K562 (cell line): ENCODE measurements at regions not wholly inside any gene's neighbourhood (a gene's known extent, or its start where the extent isn't known, plus 50 kb on each side); places are given as distances from the start of the nearest gene placed in this dataset.

Experiments used
- ATAC-seq: fragments of 200-7000 bp; cut with Tn5 transposase; 3 replicates; pipeline ENCODE4 v1.9.1; 2020; ENCODE audit warnings: moderate library complexity
- BruUV-seq: library from RNA; stranded (reverse); fragments of 400-500 nt; replicated peaks from 2 replicates; lab custom pipeline; 2021; lab: Mats Ljungman, UMichigan
- CTCF ChIA-PET: fragments of 300-600 bp; formaldehyde crosslinking; extraction: SDS; loops from one replicate; lab custom pipeline; 2021; ENCODE audit warnings: low intra/inter-chr PET ratio; lab: Yijun Ruan, JAX
- POLR2A ChIA-PET: fragments of 300-600, 350-650 bp; sonication (Branson Sonifier 250); formaldehyde crosslinking; extraction: SDS; loops from one replicate; lab custom pipeline; 2021; ENCODE audit warnings: antibody characterized with exemption, inconsistent platforms; lab: Yijun Ruan, JAX
- DNase-seq, 4 experiments: peaks; one replicate each; pipeline versions ENCODE4 v3.0.0 to v3.0.0-alpha.2; 2011 to 2018; ENCODE audit warnings: low spot score in 3 of 4, mixed read lengths in 3 of 4; ENCODE audit errors: extremely low read depth in 1 of 4
- FAIRE-seq: peaks from 2 replicates; lab custom pipeline; 2011; peaks lifted over from hg19 to GRCh38; lab: Jason Lieb, UNC
- H2AFZ ChIP-seq: 2 replicates; pipeline ENCODE4 v1.6.0; 2011; ENCODE audit warnings: low read depth, low read length, control low read depth, inconsistent platforms
- H3K27ac ChIP-seq: fragments of 200-600 bp; 3 replicates; pipeline ENCODE4 v1.8.0; 2011; ENCODE audit warnings: low read depth, mild to moderate bottlenecking, control low read depth, inconsistent platforms, low read length, moderate library complexity, mixed read lengths; ENCODE audit errors: extremely low read depth
- H3K27me3 ChIP-seq, 2 experiments: fragments of 300-600 bp in 1 of 2; 2 replicates in 1 of 2; 3 replicates in 1 of 2; pipeline versions ENCODE4 v1.6.0 to v1.8.0; 2011; ENCODE audit warnings: inconsistent platforms in 2 of 2, low read length in 2 of 2, mild to moderate bottlenecking in 1 of 2, mixed read lengths in 1 of 2, moderate library complexity in 1 of 2; ENCODE audit not compliant: control insufficient read depth in 2 of 2, insufficient read depth in 2 of 2
- H3K36me3 ChIP-seq: fragments of 300-600 bp; 3 replicates; pipeline ENCODE4 v1.8.0; 2011; ENCODE audit warnings: mild to moderate bottlenecking, low read length, inconsistent platforms; ENCODE audit not compliant: control insufficient read depth, insufficient read depth
- H3K4me1 ChIP-seq, 2 experiments: fragments of 200-600 bp in 1 of 2; replicated peaks in 1 of 2; 2 replicates in 1 of 2; 3 replicates in 1 of 2; pipeline versions ENCODE4 v1.5.1 to v1.8.0; 2011; ENCODE audit warnings: inconsistent platforms in 2 of 2, low read length in 2 of 2, mild to moderate bottlenecking in 1 of 2, mixed read lengths in 1 of 2, moderate library complexity in 1 of 2; ENCODE audit not compliant: control insufficient read depth in 2 of 2, insufficient read depth in 2 of 2
- H3K4me2 ChIP-seq: 2 replicates; pipeline ENCODE4 v1.6.1; 2011; ENCODE audit warnings: low read length, control low read depth, inconsistent platforms, mixed read lengths; ENCODE audit not compliant: insufficient read depth
- H3K4me3 ChIP-seq: fragments of 200-600 bp; sonication (generic), shearing (Covaris generic); 2 replicates; pipeline ENCODE4 v1.5.1; 2016; ENCODE audit warnings: control low read depth, inconsistent platforms
- H3K79me2 ChIP-seq: fragments of 200-600 bp; 3 replicates; pipeline ENCODE4 v1.8.0; 2011; ENCODE audit warnings: low read length, inconsistent platforms; ENCODE audit not compliant: control insufficient read depth, insufficient read depth
- H3K9ac ChIP-seq, 2 experiments: 2 replicates each; pipeline versions ENCODE4 v1.6.0 to v1.6.1; 2011; ENCODE audit warnings: low read depth in 2 of 2, low read length in 2 of 2, control low read depth in 1 of 2, inconsistent platforms in 1 of 2, mild to moderate bottlenecking in 1 of 2, mixed read lengths in 1 of 2; ENCODE audit not compliant: insufficient read depth in 1 of 2
- H3K9me1 ChIP-seq: one replicate; pipeline ENCODE4 v1.6.0; 2011; ENCODE audit warnings: inconsistent platforms, mild to moderate bottlenecking, low read length, moderate library complexity; ENCODE audit not compliant: control insufficient read depth, insufficient read depth
- H3K9me3 ChIP-seq: replicated peaks from 2 replicates; pipeline ENCODE4 v1.5.1; 2011; ENCODE audit warnings: low read depth, low read length, inconsistent platforms; ENCODE audit not compliant: control insufficient read depth, insufficient read depth
- H4K20me1 ChIP-seq: replicated peaks from 2 replicates; pipeline ENCODE4 v1.6.1; 2011; ENCODE audit warnings: low read length, inconsistent platforms, mixed read lengths; ENCODE audit not compliant: control insufficient read depth, insufficient read depth
- BCL6 ChIP-seq: fragments of 250-450 bp; sonication (Bioruptor Pico); IDR thresholded peaks from 2 replicates; pipeline ENCODE4 v1.4.0; 2020
- FOS ChIP-seq: IDR thresholded peaks from 3 replicates; pipeline ENCODE4 v1.6.1; 2011; ENCODE audit not compliant: insufficient read length; ENCODE audit errors: extremely low read depth
- HDAC3 ChIP-seq: fragments of 450-650 bp; IDR thresholded peaks from 2 replicates; pipeline ENCODE4 v1.6.1; 2018; ENCODE audit warnings: borderline replicate concordance, mild to moderate bottlenecking, moderate library complexity; ENCODE audit not compliant: partially characterized antibody
- HNRNPUL1 ChIP-seq: fragments of 200-400 bp; formaldehyde crosslinking; IDR thresholded peaks from 2 replicates; pipeline ENCODE4 v1.6.1; 2017; ENCODE audit warnings: low read length
- MXI1 ChIP-seq: IDR thresholded peaks from 2 replicates; pipeline ENCODE4 v1.6.1; 2011; ENCODE audit warnings: low read depth, mild to moderate bottlenecking, improper control_type of control experiment, low read length
- RBBP5 ChIP-seq: fragments of 200-600 bp; sonication (generic); IDR thresholded peaks from 2 replicates; pipeline ENCODE4 v1.6.1; 2012; ENCODE audit warnings: borderline replicate concordance, mild to moderate bottlenecking, low read length, control low read depth, inconsistent platforms; ENCODE audit not compliant: insufficient read depth, poor library complexity, severe bottlenecking
- SREBF2 ChIP-seq: sonication (generic); formaldehyde crosslinking; IDR thresholded peaks from 2 replicates; pipeline ENCODE4 v1.4.0; 2020; ENCODE audit warnings: mild to moderate bottlenecking, missing genetic modification reagents
- ZNF668 ChIP-seq: fragments of 250-450 bp; sonication (Bioruptor Pico); IDR thresholded peaks from 2 replicates; pipeline ENCODE4 v1.8.0; 2022; ENCODE audit warnings: mild to moderate bottlenecking, inconsistent platforms
- WGBS: fragments of 100-300 bp; shearing (Covaris generic); methylation state at CpG from one replicate; pipeline ENCODE4 v1.1.6; 2016; ENCODE audit warnings: low coverage, mixed read lengths; ENCODE audit not compliant: insufficient coverage; ENCODE audit errors: missing lambda C conversion rate; 5-methylcytosine and 5-hydroxymethylcytosine counted together
- in situ Hi-C: fragments of 300-500 bp; cut with MboI; formaldehyde crosslinking; loops from 4 replicates; pipeline ENCODE4 v1.15.0; 2018; ENCODE audit warnings: inconsistent platforms, mixed read lengths
- intact Hi-C: fragments of 100-400 bp; cut with micrococcal nuclease; formaldehyde crosslinking; loops from 2 replicates; pipeline ENCODE4 v1.14.2; 2022
- TF ChIP-seq, protein P1 (sequence below): fragments of 250-450 bp; sonication (Bioruptor Pico); IDR thresholded peaks from 2 replicates; pipeline ENCODE4 v1.8.0; 2022; ENCODE audit warnings: moderate library complexity, mild to moderate bottlenecking, inconsistent platforms
- TF ChIP-seq, protein P2 (sequence below): IDR thresholded peaks from 2 replicates; pipeline ENCODE4 v1.6.1; 2012; ENCODE audit warnings: low read depth, low read length, improper control_type of control experiment, borderline replicate concordance

DNA sequence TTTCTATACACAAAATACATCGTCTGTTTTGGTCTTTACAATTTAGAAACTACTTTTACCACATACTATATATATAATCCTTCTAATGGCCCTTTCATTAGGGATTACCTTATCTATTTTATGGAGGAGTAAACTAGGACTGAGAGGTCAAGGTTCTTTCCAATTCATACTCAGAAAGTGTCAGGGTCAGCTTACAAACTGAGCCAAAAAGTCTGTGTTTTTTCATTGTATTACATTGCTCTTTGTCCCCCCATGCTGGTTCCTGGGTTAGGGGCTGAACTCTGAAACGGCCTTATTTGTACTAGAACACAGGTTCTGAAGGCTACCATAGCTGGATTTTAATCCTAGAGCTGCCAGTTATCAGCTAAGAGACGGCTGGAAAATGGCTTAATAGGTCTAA lies 368.1 kb downstream of the GRIN2B start (continued):
- no peak for TF ChIP-seq RBBP5
- TF ChIP-seq, protein P1, sequence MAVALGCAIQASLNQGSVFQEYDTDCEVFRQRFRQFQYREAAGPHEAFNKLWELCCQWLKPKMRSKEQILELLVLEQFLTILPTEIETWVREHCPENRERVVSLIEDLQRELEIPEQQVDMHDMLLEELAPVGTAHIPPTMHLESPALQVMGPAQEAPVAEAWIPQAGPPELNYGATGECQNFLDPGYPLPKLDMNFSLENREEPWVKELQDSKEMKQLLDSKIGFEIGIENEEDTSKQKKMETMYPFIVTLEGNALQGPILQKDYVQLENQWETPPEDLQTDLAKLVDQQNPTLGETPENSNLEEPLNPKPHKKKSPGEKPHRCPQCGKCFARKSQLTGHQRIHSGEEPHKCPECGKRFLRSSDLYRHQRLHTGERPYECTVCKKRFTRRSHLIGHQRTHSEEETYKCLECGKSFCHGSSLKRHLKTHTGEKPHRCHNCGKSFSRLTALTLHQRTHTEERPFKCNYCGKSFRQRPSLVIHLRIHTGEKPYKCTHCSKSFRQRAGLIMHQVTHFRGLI (CRISPR knock-in tag), result no peak
- TF ChIP-seq, all 486 proteins: peak for 0

DNA sequence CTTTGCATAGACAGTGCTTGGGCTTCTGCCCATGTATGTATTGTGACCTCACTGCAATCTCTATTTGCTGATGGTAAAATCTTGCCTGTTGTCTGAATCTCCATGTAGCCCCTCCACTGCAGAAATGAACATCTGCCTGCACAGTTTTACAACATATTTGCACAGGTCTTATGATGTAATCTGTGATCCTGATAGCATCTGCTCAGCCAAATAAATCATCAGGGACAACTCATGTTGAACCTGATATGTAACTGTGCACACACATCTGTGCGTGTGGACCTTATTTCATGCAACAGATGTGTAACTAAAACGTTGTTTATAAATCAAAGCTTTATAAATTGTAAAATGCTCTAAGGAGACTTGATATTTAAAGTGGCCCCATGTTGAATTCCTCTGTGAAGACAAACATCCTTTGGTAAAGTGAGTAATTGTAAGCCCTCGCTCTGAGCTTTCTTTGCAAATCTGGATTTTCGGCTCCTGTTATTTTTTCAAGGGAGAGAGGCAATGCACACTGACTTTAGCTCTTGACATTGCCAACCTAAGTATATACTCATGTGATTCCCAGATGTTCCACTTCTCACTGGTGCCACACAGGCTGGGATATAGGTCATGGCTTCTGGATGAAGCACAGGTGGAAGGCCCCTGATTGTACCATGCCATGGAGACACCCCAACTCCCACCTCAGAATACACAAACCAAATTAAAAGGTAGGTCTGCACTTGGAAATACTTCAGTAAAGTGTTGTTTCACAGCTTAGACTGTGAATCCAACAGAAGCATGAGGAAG lies 371.3 kb downstream of the GRIN2B start:
- H3K27me3 ChIP-seq, result no peaks in the 10 kb centered on the region
- ATAC-seq, result no peak
- H3K79me2 ChIP-seq, result no peaks in the 10 kb centered on the region
- ChIA-PET CTCF (no interaction called here), POLR2A (no interaction called here)
- H4K20me1 ChIP-seq, result no peaks in the 10 kb centered on the region
- H3K4me3 ChIP-seq, result no peak overlapping the region
- intact Hi-C loops (no loop called here), in situ Hi-C loops (no loop called here)
- no peak for FAIRE-seq
- no peak overlapping the region for H3K27ac ChIP-seq
- H3K4me2 ChIP-seq, result no peak overlapping the region
- no peak overlapping the region for H2AFZ ChIP-seq
- TF ChIP-seq BCL6 (CRISPR knock-in tag) (no peak), ZNF668 (CRISPR knock-in tag) (no peak), MXI1 (no peak), HNRNPUL1 (no peak), HDAC3 (no peak), SREBF2 (no peak), FOS (no peak)
- TF ChIP-seq, protein P2, sequence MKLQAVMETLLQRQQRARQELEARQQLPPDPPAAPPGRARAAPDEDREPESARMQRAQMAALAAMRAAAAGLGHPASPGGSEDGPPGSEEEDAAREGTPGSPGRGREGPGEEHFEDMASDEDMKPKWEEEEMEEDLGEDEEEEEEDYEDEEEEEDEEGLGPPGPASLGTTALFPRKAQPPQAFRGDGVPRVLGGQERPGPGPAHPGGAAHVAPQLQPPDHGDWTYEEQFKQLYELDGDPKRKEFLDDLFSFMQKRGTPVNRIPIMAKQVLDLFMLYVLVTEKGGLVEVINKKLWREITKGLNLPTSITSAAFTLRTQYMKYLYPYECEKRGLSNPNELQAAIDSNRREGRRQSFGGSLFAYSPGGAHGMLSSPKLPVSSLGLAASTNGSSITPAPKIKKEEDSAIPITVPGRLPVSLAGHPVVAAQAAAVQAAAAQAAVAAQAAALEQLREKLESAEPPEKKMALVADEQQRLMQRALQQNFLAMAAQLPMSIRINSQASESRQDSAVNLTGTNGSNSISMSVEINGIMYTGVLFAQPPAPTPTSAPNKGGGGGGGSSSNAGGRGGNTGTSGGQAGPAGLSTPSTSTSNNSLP, result no peak
- H3K4me1 ChIP-seq, result no peaks in the 10 kb centered on the region
- H3K9me3 ChIP-seq, result no peaks in the 10 kb centered on the region
- DNase-seq, result no peak
- H3K9me1 ChIP-seq, result no peaks in the 10 kb centered on the region
- 0% methylated on average over 4 of the region's 4 CpGs for WGBS
- H3K9ac ChIP-seq, result no peak overlapping the region
- no peaks in the 10 kb centered on the region for H3K36me3 ChIP-seq
- no TSS peak for BruUV-seq
